NCI-H524 treated with DMSO at 0.1 percent for 48 hours (cell line): ENCODE measurements at regions not wholly inside any gene's neighbourhood (a gene's known extent, or its start where the extent isn't known, plus 50 kb on each side); places are given as distances from the start of the nearest gene placed in this dataset.
A peak's percentile ranks its signal among the peaks of the same experiment; 100 is the strongest.
"Not testable (repeated sequence)": the region's sequence is repeated elsewhere in the genome, so short reads cannot be mapped to it uniquely, and the experiment has no call there.

ENCODE experiments used
- DNase-seq: peaks from one replicate; lab custom pipeline; 2025; lab: John Stamatoyannopoulos, UW

- DNase-seq: peak; percentile 47
Observed at GRCh38 chr5:138702166-138703077, 50.8 kb upstream of the CTNNA1 start.

GRCh38 chr5:138701678-138702077, 51.5 kb upstream of the CTNNA1 start:
- DNase-seq: no peak

GRCh38 chr5:138700581-138701362, 52.5 kb upstream of the CTNNA1 start:
- no peak for DNase-seq

- no peak for DNase-seq
Observed at GRCh38 chr5:138699482-138699881, 53.7 kb upstream of the CTNNA1 start.

- no peak for DNase-seq
Observed at GRCh38 chr5:138698713-138699112, 54.5 kb upstream of the CTNNA1 start.

- DNase-seq: no peak
Observed at GRCh38 chr5:138697720-138698360, 55.4 kb upstream of the CTNNA1 start.

GRCh38 chr5:138696501-138696900, 56.7 kb upstream of the CTNNA1 start:
- no peak for DNase-seq

- DNase-seq: no peak
Observed at GRCh38 chr5:138695781-138696180, 57.4 kb upstream of the CTNNA1 start.

- no peak for DNase-seq
Observed at GRCh38 chr5:138694146-138694545, 59.1 kb upstream of the CTNNA1 start.

GRCh38 chr5:138692370-138692769, 60.9 kb upstream of the CTNNA1 start:
- no peak for DNase-seq

GRCh38 chr5:138686668-138687067, 66.6 kb upstream of the CTNNA1 start:
- no peak for DNase-seq

- no peak for DNase-seq
Observed at GRCh38 chr5:138685193-138685745, 68.0 kb upstream of the CTNNA1 start.

GRCh38 chr5:138682462-138682861, 70.8 kb upstream of the CTNNA1 start:
- not testable (repeated sequence) for DNase-seq

GRCh38 chr5:138678826-138679225, 74.4 kb upstream of the CTNNA1 start:
- not testable (repeated sequence) for DNase-seq

GRCh38 chr5:138677782-138678181, 75.4 kb upstream of the CTNNA1 start:
- no peak for DNase-seq

GRCh38 chr5:138676556-138677193, 76.5 kb upstream of the CTNNA1 start:
- DNase-seq: no peak

GRCh38 chr5:138676002-138676401, 77.2 kb upstream of the CTNNA1 start:
- no peak for DNase-seq

GRCh38 chr5:138668451-138669380, 84.5 kb upstream of the CTNNA1 start:
- no peak for DNase-seq

GRCh38 chr5:138667782-138668331, 85.4 kb upstream of the CTNNA1 start:
- not testable (repeated sequence) for DNase-seq

- DNase-seq: no peak
Observed at GRCh38 chr5:138666226-138666742, 86.9 kb upstream of the CTNNA1 start.
